HCT116 (cell line): ENCODE measurements at regions not wholly inside any gene's neighbourhood (a gene's known extent, or its start where the extent isn't known, plus 50 kb on each side); places are given as distances from the start of the nearest gene placed in this dataset.
A peak's percentile ranks its signal among the peaks of the same experiment; 100 is the strongest.

Experiments used
- ATAC-seq: fragments of 200-7000 bp; cut with Tn5 transposase; 2 replicates; pipeline ENCODE4 v1.9.1; 2020; ENCODE audit warnings: mild to moderate bottlenecking, moderate library complexity
- BruUV-seq: library from RNA; stranded (reverse); fragments of 400-500 nt; replicated peaks from 2 replicates; lab custom pipeline; 2021; lab: Mats Ljungman, UMichigan
- CTCF ChIA-PET: fragments of 300-600 bp; sonication (Branson Sonifier 250); formaldehyde crosslinking; loops from one replicate; lab custom pipeline; 2021; ENCODE audit warnings: antibody characterized with exemption; lab: Charles Lee
- POLR2A ChIA-PET: fragments of 300-600, 350-600 bp; sonication (Branson Sonifier 250); formaldehyde crosslinking; loops from one replicate; lab custom pipeline; 2021; ENCODE audit warnings: antibody characterized with exemption; lab: Charles Lee
- RAD21 ChIA-PET, 2 experiments: fragments of 300-600 bp; sonication (Branson Sonifier 250); formaldehyde crosslinking; loops; one replicate each; lab custom pipeline; 2023; ENCODE audit warnings: low total read pairs in 2 of 2; ENCODE audit not compliant: uncharacterized antibody in 2 of 2, unreplicated experiment in 2 of 2, low non-redundant PET in 1 of 2; lab: Charles Lee
- DNase-seq: peaks from one replicate; pipeline ENCODE4 v3.0.0-alpha.2; 2010; ENCODE audit warnings: low read depth, low spot score
- H2AFZ ChIP-seq: fragments of 200-600 bp; shearing (Covaris generic), sonication (generic); 2 replicates; pipeline ENCODE4 v1.6.1; 2017; ENCODE audit warnings: low read depth, mixed run types, mixed read lengths, antibody characterized with exemption, low read length; ENCODE audit not compliant: poor library complexity, severe bottlenecking
- H3K27ac ChIP-seq: 2 replicates; pipeline ENCODE4 v1.5.1; 2012; ENCODE audit warnings: low read depth, low read length
- H3K27me3 ChIP-seq: fragments of 200-600 bp; sonication (generic); 2 replicates; pipeline ENCODE4 v1.6.1; 2016; ENCODE audit warnings: mixed run types, low read length, mixed read lengths; ENCODE audit not compliant: insufficient read depth
- H3K36me3 ChIP-seq, 2 experiments: fragments of 200-500 bp in 1 of 2; fragments of 200-600 bp in 1 of 2; sonication (Bioruptor generic) in 1 of 2; sonication (generic) in 1 of 2; 2 replicates each; pipeline versions ENCODE4 v1.5.1 to v1.6.1; 2014 to 2016; ENCODE audit warnings: low read length in 2 of 2, inconsistent platforms in 1 of 2, mixed read lengths in 1 of 2, mixed run types in 1 of 2; ENCODE audit not compliant: insufficient read depth in 2 of 2, control insufficient read depth in 1 of 2
- H3K4me1 ChIP-seq, 2 experiments: fragments of 200-600 bp in 1 of 2; sonication (generic) in 1 of 2; 2 replicates each; pipeline versions ENCODE4 v1.5.1 to v1.6.1; 2012 to 2017; ENCODE audit warnings: low read length in 2 of 2, inconsistent platforms in 1 of 2, mild to moderate bottlenecking in 1 of 2, mixed read lengths in 1 of 2, mixed run types in 1 of 2, moderate library complexity in 1 of 2; ENCODE audit not compliant: insufficient read depth in 2 of 2, control insufficient read depth in 1 of 2
- H3K4me2 ChIP-seq: fragments of 200-600 bp; sonication (generic); 2 replicates; pipeline ENCODE4 v1.6.1; 2017; ENCODE audit warnings: mixed run types, low read length, mixed read lengths
- H3K4me3 ChIP-seq, 2 experiments: fragments of 200-600 bp in 1 of 2; sonication (generic) in 1 of 2; replicated peaks in 1 of 2; 2 replicates each; pipeline ENCODE4 v1.5.1; 2011 to 2016; ENCODE audit warnings: low read length in 2 of 2, control low read depth in 1 of 2, low read depth in 1 of 2, mild to moderate bottlenecking in 1 of 2, mixed read lengths in 1 of 2, mixed run types in 1 of 2
- H3K79me2 ChIP-seq: fragments of 200-600 bp; sonication (generic); 2 replicates; pipeline ENCODE4 v1.6.1; 2017; ENCODE audit warnings: mild to moderate bottlenecking, mixed run types, low read length, moderate library complexity, mixed read lengths; ENCODE audit not compliant: insufficient read depth
- H3K9ac ChIP-seq: fragments of 200-600 bp; sonication (generic); 2 replicates; pipeline ENCODE4 v1.6.1; 2016; ENCODE audit warnings: low read length, mixed read lengths
- H3K9me2 ChIP-seq: fragments of 200-600 bp; sonication (generic), shearing (Covaris generic); 2 replicates; pipeline ENCODE4 v1.6.1; 2017; ENCODE audit warnings: mixed run types, mild to moderate bottlenecking, moderate library complexity; ENCODE audit not compliant: insufficient read depth
- H3K9me3 ChIP-seq, 2 experiments: fragments of 200-500 bp in 1 of 2; fragments of 200-600 bp in 1 of 2; sonication (Bioruptor generic) in 1 of 2; sonication (generic) in 1 of 2; 2 replicates each; pipeline ENCODE4 v1.6.1; 2014 to 2017; ENCODE audit warnings: low read length in 2 of 2, mixed read lengths in 2 of 2, inconsistent platforms in 1 of 2, low read depth in 1 of 2, mild to moderate bottlenecking in 1 of 2, mixed run types in 1 of 2, moderate library complexity in 1 of 2; ENCODE audit not compliant: control insufficient read depth in 1 of 2, insufficient read depth in 1 of 2
- H4K20me1 ChIP-seq: fragments of 200-600 bp; sonication (generic), shearing (Covaris generic); 2 replicates; pipeline ENCODE4 v1.6.1; 2017; ENCODE audit warnings: mixed run types, mild to moderate bottlenecking, moderate library complexity; ENCODE audit not compliant: insufficient read depth
- CBX3 ChIP-seq: IDR thresholded peaks from 2 replicates; pipeline ENCODE4 v1.6.1; 2012; ENCODE audit warnings: low read depth
- CEBPB ChIP-seq: IDR thresholded peaks from 2 replicates; pipeline ENCODE4 v1.6.1; 2012; ENCODE audit warnings: low read depth
- CTCF ChIP-seq, 3 experiments: fragments of 200-600 bp in 1 of 3; sonication (generic) in 1 of 3; IDR thresholded peaks in 2 of 3; conservative IDR thresholded peaks in 1 of 3; 2 replicates each; pipeline ENCODE4 v1.5.1; 2012 to 2017; ENCODE audit warnings: low read depth in 2 of 3, low read length in 2 of 3, antibody characterized with exemption in 1 of 3, borderline replicate concordance in 1 of 3, control low read depth in 1 of 3, mild to moderate bottlenecking in 1 of 3, mixed read lengths in 1 of 3, mixed run types in 1 of 3, moderate library complexity in 1 of 3; ENCODE audit not compliant: insufficient read depth in 1 of 3
- EGR1 ChIP-seq: IDR thresholded peaks from 2 replicates; pipeline ENCODE4 v1.6.1; 2012; ENCODE audit warnings: low read depth
- EZH2 ChIP-seq: fragments of 200-600 bp; sonication (generic); IDR thresholded peaks from 2 replicates; pipeline ENCODE4 v1.6.1; 2017; ENCODE audit warnings: antibody characterized with exemption, mixed run types
- EZH2phosphoT487 ChIP-seq: fragments of 200-600 bp; IDR thresholded peaks from 2 replicates; pipeline ENCODE4 v1.6.1; 2018; ENCODE audit warnings: antibody characterized with exemption, borderline replicate concordance
- FOSL1 ChIP-seq: IDR thresholded peaks from 2 replicates; pipeline ENCODE4 v1.6.1; 2012; ENCODE audit warnings: low read depth
- JUND ChIP-seq: IDR thresholded peaks from 2 replicates; pipeline ENCODE4 v1.6.1; 2012
- MAX ChIP-seq: IDR thresholded peaks from 2 replicates; pipeline ENCODE4 v1.6.1; 2012
- POLR2A ChIP-seq: IDR thresholded peaks from 2 replicates; pipeline ENCODE4 v1.7.0; 2011; ENCODE audit warnings: borderline replicate concordance; ENCODE audit not compliant: insufficient read depth, insufficient read length; ENCODE audit errors: extremely low read depth
- POLR2AphosphoS5 ChIP-seq: IDR thresholded peaks from 2 replicates; pipeline ENCODE4 v1.6.1; 2011; ENCODE audit warnings: mild to moderate bottlenecking, low read depth, low read length, moderate library complexity
- RAD21 ChIP-seq: IDR thresholded peaks from 2 replicates; pipeline ENCODE4 v1.6.1; 2012; ENCODE audit warnings: low read depth, mild to moderate bottlenecking
- REST ChIP-seq: IDR thresholded peaks from 2 replicates; pipeline ENCODE4 v1.6.1; 2012; ENCODE audit warnings: low read depth
- SIN3A ChIP-seq: IDR thresholded peaks from 2 replicates; pipeline ENCODE4 v1.6.1; 2012; ENCODE audit warnings: low read depth
- YY1 ChIP-seq: IDR thresholded peaks from 2 replicates; pipeline ENCODE4 v1.6.1; 2011; ENCODE audit warnings: low read length, low read depth, moderate library complexity, mild to moderate bottlenecking; ENCODE audit not compliant: insufficient replicate concordance; ENCODE audit errors: extremely low read depth
- ZFX ChIP-seq: fragments of 450-650 bp; IDR thresholded peaks from 2 replicates; pipeline ENCODE4 v1.6.1; 2017
- ZNF274 ChIP-seq: fragments of 200-500 bp; sonication (Bioruptor generic); IDR thresholded peaks from 2 replicates; pipeline ENCODE4 v1.6.1; 2014; ENCODE audit warnings: mild to moderate bottlenecking, low read depth, low read length, inconsistent platforms
- intact Hi-C: fragments of 100-400 bp; cut with micrococcal nuclease; formaldehyde crosslinking; loops from 2 replicates; pipeline ENCODE4 v1.10.0; 2022

- Histone ChIP-seq H4K20me1 (no peaks in the 10 kb centered on the region), H3K4me3 (no peak overlapping the region)
- BruUV-seq, result no TSS peak
- TF ChIP-seq YY1 (no peak), JUND (no peak), CBX3 (no peak), CEBPB (no peak), EZH2 (no peak), EGR1 (no peak), ZNF274 (no peak), POLR2AphosphoS5 (no peak), EZH2phosphoT487 (no peak), RAD21 (no peak), REST (no peak), ZFX (no peak), POLR2A (no peak), CTCF (IDR thresholded peaks at IDR 0.05 in 2 of 3, conservative IDR thresholded peaks at IDR 0.05 in 1 of 3; ENCODE audit: borderline replicate concordance in 1 of 3, insufficient read depth in 1 of 3, low read depth in 2 of 3, low read length in 2 of 3) (no peak), FOSL1 (no peak), MAX (no peak), SIN3A (no peak)
- TF ChIP-seq, all 23 proteins: peak for 0
- CTCF ChIA-PET, result no interaction called here
- no peak overlapping the region for H3K27ac ChIP-seq
- intact Hi-C loops, result no loop called here
- H3K9me2 ChIP-seq, result no peaks in the 10 kb centered on the region
- H3K9me3 ChIP-seq, result no peaks in the 10 kb centered on the region
- no peaks in the 10 kb centered on the region for H3K79me2 ChIP-seq
- ATAC-seq, result no peak
- no peak overlapping the region for H3K4me2 ChIP-seq
- no peaks in the 10 kb centered on the region for H3K36me3 ChIP-seq
- no peak overlapping the region for H3K9ac ChIP-seq
- no peak for DNase-seq
- POLR2A ChIA-PET, result no interaction called here
- H3K27me3 ChIP-seq, result no peaks in the 10 kb centered on the region
- H3K4me1 ChIP-seq, result no peaks in the 10 kb centered on the region
- RAD21 ChIA-PET, result no interaction called here
- peak overlapping the region; percentile 5 for H2AFZ ChIP-seq
Measured at GRCh38 chr5:44619875-44620610, 188.7 kb upstream of the MRPS30 start.
